GM12864 (cell line): ENCODE measurements at regions not wholly inside any gene's neighbourhood (a gene's known extent, or its start where the extent isn't known, plus 50 kb on each side); places are given as distances from the start of the nearest gene placed in this dataset.

Experiments
- DNase-seq: peaks from one replicate; pipeline ENCODE4 v3.0.0-alpha.2; 2011; ENCODE audit warnings: low read depth
- H3K4me3 ChIP-seq: 2 replicates; pipeline ENCODE4 v1.5.1; 2011; ENCODE audit warnings: mild to moderate bottlenecking, low read depth, low read length, control low read depth
- TF ChIP-seq, protein P1 (sequence below): IDR thresholded peaks from 2 replicates; pipeline ENCODE4 v1.5.1; 2011; ENCODE audit warnings: low read depth, mild to moderate bottlenecking, moderate library complexity, low read length, control low read depth, inconsistent platforms; ENCODE audit errors: missing control alignments

DNA sequence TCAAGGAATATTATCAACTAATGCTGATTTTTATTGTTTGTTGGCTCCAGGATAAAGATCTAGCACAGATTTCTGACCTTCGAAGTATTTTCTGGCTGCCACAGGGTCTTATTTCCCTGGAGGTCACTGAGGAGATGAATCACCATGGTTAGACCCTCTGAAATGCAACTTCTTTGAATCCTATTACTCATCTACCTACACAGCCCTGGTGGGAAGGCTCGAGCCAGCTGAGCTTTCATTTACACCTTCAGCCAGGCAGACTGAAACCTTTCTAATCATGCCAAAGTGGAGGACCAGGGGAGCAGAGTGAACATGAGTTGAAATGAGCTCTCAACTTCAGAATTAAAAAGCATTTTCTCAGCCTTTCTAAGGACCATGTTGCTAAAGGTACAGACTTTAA is 130.5 kb downstream of the SMIM20 start:
- TF ChIP-seq, protein P1, sequence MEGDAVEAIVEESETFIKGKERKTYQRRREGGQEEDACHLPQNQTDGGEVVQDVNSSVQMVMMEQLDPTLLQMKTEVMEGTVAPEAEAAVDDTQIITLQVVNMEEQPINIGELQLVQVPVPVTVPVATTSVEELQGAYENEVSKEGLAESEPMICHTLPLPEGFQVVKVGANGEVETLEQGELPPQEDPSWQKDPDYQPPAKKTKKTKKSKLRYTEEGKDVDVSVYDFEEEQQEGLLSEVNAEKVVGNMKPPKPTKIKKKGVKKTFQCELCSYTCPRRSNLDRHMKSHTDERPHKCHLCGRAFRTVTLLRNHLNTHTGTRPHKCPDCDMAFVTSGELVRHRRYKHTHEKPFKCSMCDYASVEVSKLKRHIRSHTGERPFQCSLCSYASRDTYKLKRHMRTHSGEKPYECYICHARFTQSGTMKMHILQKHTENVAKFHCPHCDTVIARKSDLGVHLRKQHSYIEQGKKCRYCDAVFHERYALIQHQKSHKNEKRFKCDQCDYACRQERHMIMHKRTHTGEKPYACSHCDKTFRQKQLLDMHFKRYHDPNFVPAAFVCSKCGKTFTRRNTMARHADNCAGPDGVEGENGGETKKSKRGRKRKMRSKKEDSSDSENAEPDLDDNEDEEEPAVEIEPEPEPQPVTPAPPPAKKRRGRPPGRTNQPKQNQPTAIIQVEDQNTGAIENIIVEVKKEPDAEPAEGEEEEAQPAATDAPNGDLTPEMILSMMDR, result no peak
- H3K4me3 ChIP-seq, result no peak overlapping the region
- no peak for DNase-seq

DNA sequence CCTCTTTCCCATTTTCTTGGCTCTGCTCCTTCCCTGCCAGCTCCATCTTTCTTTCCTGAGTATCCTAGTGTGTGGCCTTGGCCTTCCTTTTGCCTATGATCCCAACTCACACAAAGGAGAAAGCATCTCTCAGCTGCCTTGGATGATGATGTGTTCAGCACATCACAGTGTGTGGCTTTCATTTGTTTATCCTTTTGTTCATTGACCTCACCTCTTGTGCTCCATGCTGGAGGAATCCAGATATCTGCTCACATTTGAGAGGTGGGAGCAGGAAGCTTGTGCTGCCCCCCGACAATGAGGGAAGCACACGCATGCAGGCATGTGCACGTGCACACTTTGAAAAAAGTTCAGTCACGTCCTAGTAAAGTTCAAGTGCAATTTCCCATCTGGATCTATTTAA is 131.0 kb downstream of the SMIM20 start:
- DNase-seq, result no peak
- no peak overlapping the region for H3K4me3 ChIP-seq
- TF ChIP-seq, protein P1, result no peak

DNA sequence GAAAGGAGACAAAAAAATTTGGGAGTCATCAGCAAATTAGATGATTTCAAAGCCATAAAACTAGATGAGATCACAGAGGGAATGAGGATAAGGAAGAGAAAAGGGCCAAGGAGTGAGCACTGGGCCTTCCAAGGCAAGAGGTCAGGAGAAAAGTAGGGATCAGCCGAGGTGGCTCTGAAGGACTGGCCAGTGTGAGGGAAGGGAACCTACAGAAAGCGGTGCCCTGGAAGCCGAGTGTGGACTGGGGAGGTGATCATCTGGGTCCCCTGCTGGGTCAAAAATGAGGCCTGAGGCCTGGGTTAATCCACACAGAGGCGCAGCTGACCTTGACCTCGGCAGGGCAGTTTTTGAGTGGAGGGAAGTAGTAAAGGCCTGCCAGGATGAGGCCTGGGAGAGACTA is 133.8 kb downstream of the SMIM20 start:
- DNase-seq, result no peak
- H3K4me3 ChIP-seq, result no peak overlapping the region
- TF ChIP-seq, protein P1, result no peak

DNA sequence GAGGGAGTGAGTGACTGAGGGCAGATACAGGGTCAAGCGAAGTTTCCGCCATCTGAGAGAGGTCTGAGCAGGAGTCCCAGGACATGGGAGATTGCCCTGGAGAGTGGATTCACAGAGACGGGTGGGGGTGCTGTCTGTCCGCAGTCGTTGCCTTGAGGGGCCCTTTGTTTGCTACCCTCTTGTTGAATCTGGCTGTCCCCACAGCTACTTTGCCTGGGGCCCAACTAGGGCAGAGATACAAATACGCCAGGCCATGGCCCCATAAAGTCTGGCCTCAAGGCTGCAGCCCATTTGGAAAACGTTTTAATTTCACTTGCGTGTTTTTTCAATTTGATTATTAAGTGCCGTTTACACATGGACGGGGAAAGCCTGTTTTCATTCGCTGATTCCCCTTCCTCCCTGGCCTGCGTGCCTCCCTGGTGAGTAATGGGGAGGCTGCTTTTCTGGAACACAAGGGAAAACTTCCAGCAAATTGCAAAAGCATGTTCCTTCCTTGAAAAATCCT is 134.4 kb downstream of the SMIM20 start:
- H3K4me3 ChIP-seq, result no peak overlapping the region
- no peak for DNase-seq
- TF ChIP-seq, protein P1, result no peak

DNA sequence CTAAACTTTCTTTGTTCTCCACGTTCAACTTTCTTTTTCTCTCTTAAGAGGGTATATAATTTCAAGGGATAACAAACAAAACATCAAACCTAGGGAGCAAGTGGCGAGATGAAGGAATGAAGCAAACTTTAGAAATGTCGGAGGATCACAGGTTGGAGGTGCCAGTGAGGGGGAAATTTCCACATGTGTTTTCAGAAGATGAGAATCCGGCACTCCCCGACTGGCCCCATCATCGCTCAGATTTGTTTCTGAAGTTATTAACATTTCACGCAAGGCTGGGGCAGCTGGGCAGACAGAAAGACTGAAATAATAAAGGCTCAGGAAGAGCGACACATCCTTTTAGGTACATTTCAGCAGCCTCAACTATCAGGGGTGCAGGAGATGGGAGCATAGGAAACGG is 134.9 kb downstream of the SMIM20 start:
- H3K4me3 ChIP-seq, result no peak overlapping the region
- TF ChIP-seq, protein P1, result no peak
- DNase-seq, result no peak

DNA sequence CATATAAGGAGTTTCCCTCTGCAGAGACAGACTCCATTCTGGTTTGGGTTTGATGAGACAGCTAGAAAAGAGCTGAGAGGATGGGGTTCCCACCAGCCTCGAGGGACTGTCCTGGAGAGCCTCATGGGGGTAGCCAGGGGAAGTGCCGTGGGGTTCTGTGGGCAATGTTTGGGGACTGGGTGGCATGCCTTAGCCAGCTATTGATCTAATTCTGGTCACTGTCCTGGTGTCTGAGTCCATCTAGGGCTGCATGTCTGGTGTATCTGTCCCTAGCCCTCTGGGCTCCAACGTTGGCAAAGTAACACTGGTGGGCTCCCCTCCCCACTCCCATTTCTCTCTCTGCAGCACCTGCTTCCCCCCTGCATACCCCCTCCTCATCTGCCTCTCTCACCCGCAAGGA is 135.4 kb downstream of the SMIM20 start:
- H3K4me3 ChIP-seq, result no peak overlapping the region
- DNase-seq, result no peak
- TF ChIP-seq, protein P1, result no peak

DNA sequence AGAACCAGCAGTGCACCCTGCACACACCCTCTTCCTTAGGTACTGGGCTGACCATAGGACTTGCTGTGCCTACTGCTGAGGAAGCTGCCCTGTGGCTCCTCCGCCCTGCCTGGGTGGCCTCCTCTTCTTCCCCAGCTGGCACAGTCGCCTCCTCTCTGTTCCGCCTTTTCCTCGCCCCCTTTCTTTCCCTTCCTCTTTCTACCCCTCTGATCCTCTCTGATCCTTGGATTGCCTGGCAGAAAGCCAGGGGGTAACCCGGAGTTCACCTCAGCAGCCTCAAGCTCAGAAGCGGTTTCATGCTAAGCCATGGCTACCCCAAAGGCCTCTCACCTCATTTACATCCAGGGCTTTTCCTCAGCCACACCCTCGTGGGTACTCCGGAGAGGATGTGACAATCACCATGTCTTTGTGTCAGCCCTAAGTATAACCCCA is 136.2 kb downstream of the SMIM20 start:
- TF ChIP-seq, protein P1, result no peak
- DNase-seq, result no peak
- no peak overlapping the region for H3K4me3 ChIP-seq
